ENCODE measurements at regions not wholly inside any gene's neighbourhood (a gene's known extent, or its start where the extent isn't known, plus 50 kb on each side); places are given as distances from the start of the nearest gene placed in this dataset.

DNA sequence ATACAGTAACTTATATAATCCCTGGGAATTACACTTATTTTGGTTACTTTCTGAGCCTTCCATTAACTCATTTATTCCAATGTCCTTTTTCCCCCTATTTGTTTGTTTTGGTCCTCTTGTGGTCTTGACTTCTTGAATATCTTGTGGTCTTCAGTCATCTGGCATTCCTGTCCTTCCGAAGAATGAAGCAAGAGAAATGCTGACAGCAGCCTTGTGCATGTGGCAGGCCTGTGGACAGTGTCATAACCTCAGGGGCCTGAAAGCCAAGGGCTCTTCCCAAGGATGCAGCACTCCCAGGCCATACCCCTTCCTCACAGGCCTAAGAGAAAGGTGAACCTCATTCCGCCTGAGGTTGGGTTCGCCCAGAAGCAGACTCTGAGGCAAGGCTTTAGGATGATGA is 470.2 kb downstream of the DISC1 start:
- no peak for DNase-seq (ENCODE audit: low read depth in 2 of 2)
